Right ventricle myocardium inferior (tissue), 1 donor: ENCODE measurements at regions not wholly inside any gene's neighbourhood (a gene's known extent, or its start where the extent isn't known, plus 50 kb on each side); places are given as distances from the start of the nearest gene placed in this dataset.
"Not testable (repeated sequence)": the region's sequence is repeated elsewhere in the genome, so short reads cannot be mapped to it uniquely, and the experiment has no call there.

Experiments used
- ATAC-seq: fragments of 200-7000 bp; cut with Tn5 transposase; one replicate; pipeline ENCODE4 v1.9.1; 2020; ENCODE audit warnings: mild to moderate bottlenecking, moderate library complexity
- DNase-seq: peaks from one replicate; pipeline ENCODE4 v3.0.0; 2021; ENCODE audit errors: missing footprints
- intact Hi-C: fragments of 100-400 bp; cut with DNase I; formaldehyde crosslinking; loops from one replicate; pipeline ENCODE4 v1.11.0; 2022
- donor health status: DM: no; HTN: yes; CAD: no; lungs with severe emphysema.

DNA sequence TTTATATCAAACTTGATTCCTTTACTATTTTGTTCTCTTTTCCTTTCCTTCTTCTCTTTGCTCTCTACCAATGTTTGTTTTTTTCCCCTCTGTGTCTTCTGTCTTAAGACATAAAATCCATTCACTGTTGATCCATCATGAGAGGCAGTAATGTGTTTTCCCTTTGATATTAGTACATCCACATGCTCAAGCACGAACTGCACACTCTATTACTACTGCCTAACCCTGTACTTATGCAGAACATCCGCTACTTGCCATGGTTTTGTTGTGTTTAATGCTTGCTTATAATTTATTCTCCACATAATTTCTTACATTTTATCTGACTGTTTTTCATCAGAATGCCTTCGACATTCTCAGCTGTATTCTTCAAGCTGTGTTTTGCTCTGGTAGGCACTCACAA lies 159.0 kb upstream of the PCDH9 start:
- ATAC-seq (no peak), DNase-seq (no peak)
- intact Hi-C loops: no loop called here

DNA sequence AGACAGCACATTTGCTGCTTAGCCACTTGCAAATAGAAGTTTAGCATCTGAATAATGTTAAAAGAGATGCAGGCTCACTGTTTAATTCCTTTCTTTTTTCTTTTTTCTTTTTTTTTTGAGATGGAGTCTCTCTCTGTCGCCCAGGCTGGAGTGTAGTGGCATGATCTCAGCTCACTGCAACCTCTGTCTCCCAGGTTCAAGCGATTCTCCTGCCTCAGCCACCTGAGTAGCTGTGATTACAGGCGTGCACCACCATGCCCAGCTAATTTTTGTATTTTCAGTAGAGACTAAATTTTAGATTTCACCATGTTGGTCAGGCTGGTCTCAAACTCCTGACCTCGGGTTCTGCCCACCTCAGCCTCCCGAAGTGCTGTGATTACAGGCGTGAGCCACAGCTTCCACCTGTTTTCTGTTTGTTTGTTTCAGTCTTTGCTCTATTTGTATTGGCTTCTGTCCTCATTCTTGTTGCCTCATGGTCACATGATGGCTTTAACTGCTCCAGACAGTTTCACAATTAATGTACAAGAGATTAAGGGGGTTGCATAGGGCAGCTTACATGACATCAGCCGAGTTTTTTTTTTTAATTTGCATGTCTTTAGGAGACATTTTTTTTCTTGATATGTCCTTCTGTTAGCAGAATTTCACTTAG lies 153.1 kb upstream of the PCDH9 start:
- intact Hi-C loops, ATAC-seq, DNase-seq: not testable (repeated sequence)

DNA sequence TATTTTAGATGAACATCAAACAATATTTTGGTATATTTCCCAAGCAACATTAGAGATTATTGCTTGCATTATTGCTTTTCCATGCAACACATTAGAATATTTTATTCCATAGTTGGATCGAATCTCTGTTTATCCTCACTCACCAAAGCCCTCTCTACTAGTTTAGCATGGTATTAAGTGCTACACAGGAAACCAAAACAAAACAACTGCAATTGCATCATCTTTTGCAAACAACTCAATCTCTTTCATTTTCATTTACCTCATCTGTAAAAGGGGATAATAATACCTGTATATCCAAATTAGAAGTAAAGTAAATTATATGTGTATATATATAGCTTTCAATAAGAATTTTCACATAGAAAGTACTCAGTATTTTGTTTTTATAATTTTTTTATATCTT lies 147.8 kb upstream of the PCDH9 start:
- no peak for ATAC-seq

GRCh38 chr13:67374391-67374790 lies 144.3 kb upstream of the PCDH9 start:
- no peak for ATAC-seq
- no peak for DNase-seq
- intact Hi-C loops: no loop called here

More for the DNA sequence above, 147.8 kb upstream of the PCDH9 start:
- DNase-seq: no peak
- intact Hi-C loops: no loop called here

DNA sequence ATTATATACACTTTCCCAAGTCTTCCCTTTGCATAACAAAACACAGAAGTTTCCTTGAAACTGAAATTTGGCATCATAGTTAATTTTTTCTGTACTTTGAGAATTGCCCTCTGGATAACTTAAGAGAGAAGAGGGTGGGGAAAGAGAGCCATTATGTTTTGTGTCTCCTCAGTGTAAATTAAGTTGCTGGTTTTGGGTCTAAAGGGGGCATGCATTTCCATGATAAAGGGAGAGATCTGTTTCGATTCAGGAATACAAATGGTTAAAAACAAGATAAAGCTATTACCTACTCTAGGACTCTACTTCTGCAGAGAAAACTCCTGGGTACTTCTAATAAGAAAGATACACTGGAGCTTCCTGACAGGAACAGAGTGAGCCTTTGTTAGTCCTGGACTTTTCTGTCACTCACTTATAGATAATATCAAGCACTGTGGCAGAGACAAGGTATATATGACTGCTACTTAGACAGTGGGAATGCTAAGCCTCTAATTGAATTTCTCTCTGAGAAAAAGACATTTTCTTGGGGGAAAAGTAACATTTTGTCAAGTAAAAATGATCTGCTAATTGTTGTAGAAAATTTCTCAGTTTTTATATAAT lies 142.8 kb upstream of the PCDH9 start:
- DNase-seq (no peak), ATAC-seq (no peak)
- intact Hi-C loops: no loop called here

DNA sequence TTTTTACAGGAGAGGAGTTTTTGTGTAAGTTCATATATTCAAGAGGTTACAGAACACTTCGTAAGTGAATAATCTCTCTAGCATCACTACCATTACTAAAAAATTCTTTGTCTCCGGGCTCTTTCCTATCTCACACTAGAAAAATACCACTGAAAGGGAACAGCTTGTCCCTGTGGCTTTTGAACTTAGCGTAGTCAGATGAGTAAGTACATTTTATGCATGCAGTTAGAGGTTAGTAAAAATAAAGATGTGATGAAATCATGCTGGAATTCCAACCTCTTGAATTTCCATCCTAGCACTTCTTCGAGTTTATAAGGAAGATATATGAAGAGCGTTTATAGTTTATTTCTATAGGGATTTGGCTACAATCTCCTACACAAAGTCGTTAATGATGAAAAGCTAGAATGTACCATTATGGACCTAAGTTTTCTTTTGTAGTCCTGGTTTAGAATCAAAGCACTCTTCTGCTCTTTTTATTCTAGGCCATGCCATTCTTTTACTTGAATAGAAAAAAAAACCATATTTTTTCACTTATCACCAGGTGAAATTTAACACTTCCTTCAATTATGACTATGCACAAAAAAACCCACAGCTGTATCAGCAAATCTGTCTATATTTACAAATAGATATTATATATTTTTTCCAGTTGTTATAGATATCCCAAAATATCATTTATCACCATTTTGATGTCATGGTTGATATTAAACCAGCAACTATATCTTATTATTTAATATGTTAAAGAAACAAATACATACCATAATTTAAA lies 139.9 kb upstream of the PCDH9 start:
- intact Hi-C loops: no loop called here
- DNase-seq (no peak), ATAC-seq (no peak)

DNA sequence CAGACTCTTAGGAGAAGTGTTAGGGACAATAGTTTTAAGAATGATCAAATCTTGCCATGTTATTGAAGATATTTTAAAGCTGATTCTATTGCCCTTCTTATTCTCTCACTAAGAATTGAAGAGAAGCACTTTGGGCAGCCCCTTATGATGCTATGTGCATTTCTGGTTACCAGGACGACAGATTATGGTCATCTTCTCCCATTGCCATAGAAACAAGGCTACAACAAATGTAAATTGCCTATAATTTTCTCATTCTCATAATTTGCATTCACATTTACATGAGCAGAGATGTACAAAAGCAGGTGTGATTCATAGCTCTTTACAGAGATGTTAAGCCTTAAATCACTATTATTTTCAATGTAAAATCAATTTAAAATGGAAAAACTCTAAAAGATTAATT lies 137.3 kb upstream of the PCDH9 start:
- no peak for DNase-seq
- intact Hi-C loops: no loop called here
- ATAC-seq: no peak

- intact Hi-C loops: no loop called here
Measured at GRCh38 chr13:67366533-67366932, 136.4 kb upstream of the PCDH9 start.

GRCh38 chr13:67355812-67356476 lies 125.8 kb upstream of the PCDH9 start:
- intact Hi-C loops: no loop called here
- no peak for ATAC-seq

More at GRCh38 chr13:67366533-67366932, 136.4 kb upstream of the PCDH9 start:
- DNase-seq (no peak), ATAC-seq (no peak)

GRCh38 chr13:67353941-67354340 lies 123.8 kb upstream of the PCDH9 start:
- intact Hi-C loops: no loop called here
- ATAC-seq: no peak
- no peak for DNase-seq

More at GRCh38 chr13:67355812-67356476, 125.8 kb upstream of the PCDH9 start:
- DNase-seq: no peak

DNA sequence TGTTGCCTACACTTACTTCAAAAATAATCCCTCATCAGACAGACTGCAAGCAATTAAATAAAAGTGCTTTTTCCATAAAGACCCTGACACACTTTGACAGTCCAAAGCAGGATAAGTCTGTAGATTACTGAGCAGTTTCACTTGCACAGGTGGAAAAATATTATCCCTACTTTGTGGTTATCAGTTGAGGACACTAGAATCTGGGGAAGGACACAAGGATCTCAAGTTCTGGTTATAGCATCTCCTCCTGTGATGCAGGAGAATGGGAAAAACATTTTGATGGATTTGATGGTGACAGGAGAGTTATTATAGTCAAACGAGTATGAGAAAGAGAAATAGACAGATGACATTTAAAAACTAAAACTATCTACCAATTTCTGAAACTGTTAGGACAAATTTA lies 122.9 kb upstream of the PCDH9 start:
- intact Hi-C loops: no loop called here
- DNase-seq (no peak), ATAC-seq (no peak)

DNA sequence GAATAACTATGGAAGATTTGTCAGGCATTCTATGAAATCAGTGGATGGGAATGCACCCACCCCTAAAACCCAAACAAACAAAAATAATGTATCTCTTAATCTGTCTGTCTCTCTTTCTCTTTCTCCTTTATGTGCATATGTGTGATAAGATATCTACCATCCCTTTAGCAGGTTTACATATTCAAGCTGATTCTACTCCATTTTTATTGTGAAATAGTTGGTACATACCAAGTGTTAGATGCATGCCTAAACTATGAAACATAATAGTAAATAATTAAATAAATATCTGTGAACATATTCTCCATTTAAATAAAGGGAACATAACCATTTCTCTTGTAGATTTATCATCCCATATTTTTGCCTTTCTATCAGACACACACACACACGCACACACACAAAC lies 121.8 kb upstream of the PCDH9 start:
- ATAC-seq (no peak), DNase-seq (no peak)

GRCh38 chr13:67351114-67351513 lies 121.0 kb upstream of the PCDH9 start:
- intact Hi-C loops: no loop called here
- no peak for DNase-seq
- no peak for ATAC-seq

More for the DNA sequence above, 121.8 kb upstream of the PCDH9 start:
- intact Hi-C loops: no loop called here

DNA sequence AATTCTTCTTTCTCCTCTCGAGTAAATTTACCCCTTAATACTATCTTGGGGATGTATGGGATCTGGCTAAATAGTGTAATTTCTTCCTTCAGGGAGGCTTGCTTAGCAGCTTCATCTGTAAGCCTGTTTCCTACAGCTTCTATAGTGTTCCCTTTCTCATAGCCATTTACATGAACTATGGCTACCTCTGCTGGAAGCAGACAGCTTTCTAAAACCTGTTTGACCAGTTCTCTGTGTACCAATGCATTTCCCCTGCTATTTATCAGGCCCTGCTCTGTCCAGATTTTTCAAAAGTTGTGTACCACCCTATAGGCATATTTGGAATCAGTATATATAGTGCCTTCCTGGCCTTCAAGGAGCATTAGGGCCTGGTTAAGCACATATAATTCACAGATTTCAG lies 113.6 kb upstream of the PCDH9 start:
- DNase-seq (no peak), ATAC-seq (no peak)
- intact Hi-C loops: no loop called here

GRCh38 chr13:67341406-67341805 lies 111.3 kb upstream of the PCDH9 start:
- no peak for DNase-seq
- no peak for ATAC-seq
- intact Hi-C loops: no loop called here

GRCh38 chr13:67330149-67330548 lies 100.0 kb upstream of the PCDH9 start:
- ATAC-seq (no peak), DNase-seq (no peak)
- intact Hi-C loops: no loop called here

GRCh38 chr13:67328895-67329294 lies 98.8 kb upstream of the PCDH9 start:
- ATAC-seq: no peak
- intact Hi-C loops: no loop called here
- no peak for DNase-seq

DNA sequence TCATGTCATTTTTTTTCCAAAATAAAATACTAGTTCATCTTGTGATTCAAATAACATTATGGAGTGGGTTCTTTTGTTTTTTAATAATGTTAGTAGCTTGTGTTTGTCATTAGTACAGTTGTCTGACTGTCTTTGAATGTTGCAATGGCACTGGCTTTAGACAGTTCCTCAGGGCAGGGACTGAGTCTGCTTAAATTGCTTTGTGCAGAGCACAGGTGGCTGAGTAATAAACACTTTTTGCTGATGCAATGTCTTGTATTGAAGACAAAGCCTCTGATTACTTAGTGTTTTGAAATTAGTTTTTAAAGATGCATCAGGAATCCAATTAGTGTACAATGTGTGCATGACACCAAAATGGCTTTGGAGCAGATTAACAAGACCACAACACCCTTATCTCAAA lies 88.7 kb upstream of the PCDH9 start:
- ATAC-seq (no peak), DNase-seq (no peak)
- intact Hi-C loops: no loop called here

DNA sequence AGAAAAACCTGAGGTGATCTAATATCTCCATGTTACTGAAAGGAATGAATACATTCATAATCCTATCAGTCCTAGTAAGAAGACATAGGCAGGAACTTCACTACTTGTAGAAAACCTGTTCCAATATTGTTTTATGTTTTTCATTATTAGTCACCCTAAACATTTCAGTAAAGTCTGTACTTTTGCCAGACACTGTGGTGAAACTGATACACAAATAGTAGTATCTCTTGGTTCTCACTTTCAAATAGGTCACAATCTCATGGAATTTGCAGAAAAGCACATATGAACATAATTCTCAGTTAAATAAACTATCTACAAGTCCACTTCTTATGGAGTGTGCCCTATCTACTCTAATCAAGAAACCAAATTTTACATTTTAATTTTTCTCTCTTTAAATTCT lies 88.3 kb upstream of the PCDH9 start:
- no peak for DNase-seq
- no peak for ATAC-seq
- intact Hi-C loops: no loop called here

DNA sequence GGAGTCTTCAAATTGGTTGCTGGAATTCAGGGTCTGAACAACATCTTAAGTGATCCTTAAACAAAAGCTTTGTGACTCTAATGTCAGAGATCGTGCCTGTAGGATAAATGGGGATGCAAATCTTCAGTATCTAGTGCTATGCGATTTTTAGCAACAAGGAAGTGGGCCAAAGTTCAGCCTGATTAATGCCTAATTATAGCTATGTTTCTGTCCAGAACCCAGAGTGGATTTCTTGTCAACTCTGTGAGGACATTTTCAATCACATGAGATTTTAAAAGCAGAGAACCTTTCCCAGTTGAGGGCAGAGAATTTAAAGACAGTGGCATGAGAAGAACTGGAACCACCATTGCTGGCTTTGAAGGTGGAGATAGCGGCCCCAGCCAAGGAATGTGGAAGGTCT lies 84.3 kb upstream of the PCDH9 start:
- intact Hi-C loops: no loop called here
- ATAC-seq (no peak), DNase-seq (no peak)
